Nephron (organoid): ENCODE measurements at regions not wholly inside any gene's neighbourhood (a gene's known extent, or its start where the extent isn't known, plus 50 kb on each side); places are given as distances from the start of the nearest gene placed in this dataset.

ENCODE experiments used
- H3K27ac Mint-ChIP-seq, 3 experiments: 2 replicates each; pipeline ENCODE4 v1.8.0; 2020; ENCODE audit warnings: mixed read lengths in 3 of 3, mild to moderate bottlenecking in 2 of 3, moderate library complexity in 1 of 3
- H3K27me3 Mint-ChIP-seq: 2 replicates; pipeline ENCODE4 v1.8.0; 2021; ENCODE audit warnings: low read depth, mild to moderate bottlenecking, moderate library complexity, mixed read lengths
- H3K36me3 Mint-ChIP-seq: 2 replicates; pipeline ENCODE4 v1.8.0; 2020; ENCODE audit warnings: low read depth, mixed read lengths
- H3K4me1 Mint-ChIP-seq: 2 replicates; pipeline ENCODE4 v1.8.0; 2020; ENCODE audit warnings: mixed read lengths
- H3K4me3 Mint-ChIP-seq, 3 experiments: 2 replicates each; pipeline ENCODE4 v1.8.0; 2020; ENCODE audit warnings: mild to moderate bottlenecking in 3 of 3, mixed read lengths in 3 of 3, moderate library complexity in 2 of 3
- H3K9me3 Mint-ChIP-seq: 2 replicates; pipeline ENCODE4 v1.8.0; 2020; ENCODE audit warnings: mixed read lengths
- TF ChIP-seq, protein P1 (sequence below), 3 experiments: fragments of 200-600 bp; sonication (generic); IDR thresholded peaks; one replicate each; pipeline ENCODE4 v1.5.0; 2021; ENCODE audit warnings: antibody characterized with exemption in 3 of 3; ENCODE audit not compliant: unreplicated experiment in 3 of 3

DNA sequence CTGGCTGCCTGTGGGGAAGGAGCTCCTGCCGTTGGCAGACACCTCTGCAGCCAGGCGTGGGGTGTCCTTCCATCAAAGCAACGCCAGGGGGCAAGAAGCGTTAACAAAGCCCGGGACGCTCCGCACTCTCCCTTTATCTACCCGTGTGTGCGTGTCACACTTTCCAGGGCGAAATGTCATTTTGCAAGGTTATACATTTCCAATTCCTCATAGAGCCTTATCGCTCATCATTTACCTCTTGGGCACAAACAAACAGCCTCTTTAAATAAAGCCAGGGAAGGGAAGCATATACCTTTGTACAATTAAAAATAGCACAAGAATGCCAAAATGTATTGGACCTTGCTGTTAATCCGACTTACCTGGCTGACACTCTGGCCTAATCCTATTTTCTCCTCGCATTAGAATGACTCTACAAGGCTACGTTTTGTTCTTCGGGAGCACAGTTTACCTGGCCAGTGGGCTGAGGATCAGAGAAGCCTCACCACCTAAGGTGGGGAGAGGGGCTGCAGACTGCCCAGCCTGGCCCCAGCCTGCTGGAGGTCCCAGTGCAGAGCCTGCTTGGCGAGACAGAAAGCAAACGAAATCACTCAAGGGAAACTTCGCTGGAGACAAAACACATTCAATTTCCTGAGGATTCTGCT, 77.6 kb upstream of the EN2 start:
- Mint-ChIP-seq H3K4me3 (peak overlapping the region; percentile 8 to 56 (median 37)), H3K9me3 (peaks cover 3% of the 10 kb centered on the region), H3K27me3 (peaks cover 100% of the 10 kb centered on the region), H3K27ac (no peak overlapping the region), H3K36me3 (no peaks in the 10 kb centered on the region), H3K4me1 (peaks cover 32% of the 10 kb centered on the region)
- TF ChIP-seq, protein P1, sequence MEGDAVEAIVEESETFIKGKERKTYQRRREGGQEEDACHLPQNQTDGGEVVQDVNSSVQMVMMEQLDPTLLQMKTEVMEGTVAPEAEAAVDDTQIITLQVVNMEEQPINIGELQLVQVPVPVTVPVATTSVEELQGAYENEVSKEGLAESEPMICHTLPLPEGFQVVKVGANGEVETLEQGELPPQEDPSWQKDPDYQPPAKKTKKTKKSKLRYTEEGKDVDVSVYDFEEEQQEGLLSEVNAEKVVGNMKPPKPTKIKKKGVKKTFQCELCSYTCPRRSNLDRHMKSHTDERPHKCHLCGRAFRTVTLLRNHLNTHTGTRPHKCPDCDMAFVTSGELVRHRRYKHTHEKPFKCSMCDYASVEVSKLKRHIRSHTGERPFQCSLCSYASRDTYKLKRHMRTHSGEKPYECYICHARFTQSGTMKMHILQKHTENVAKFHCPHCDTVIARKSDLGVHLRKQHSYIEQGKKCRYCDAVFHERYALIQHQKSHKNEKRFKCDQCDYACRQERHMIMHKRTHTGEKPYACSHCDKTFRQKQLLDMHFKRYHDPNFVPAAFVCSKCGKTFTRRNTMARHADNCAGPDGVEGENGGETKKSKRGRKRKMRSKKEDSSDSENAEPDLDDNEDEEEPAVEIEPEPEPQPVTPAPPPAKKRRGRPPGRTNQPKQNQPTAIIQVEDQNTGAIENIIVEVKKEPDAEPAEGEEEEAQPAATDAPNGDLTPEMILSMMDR (IDR thresholded peaks at IDR 0.05; ENCODE audit: unreplicated experiment in 3 of 3), result peak; percentile 74 to 87 (median 80)

DNA sequence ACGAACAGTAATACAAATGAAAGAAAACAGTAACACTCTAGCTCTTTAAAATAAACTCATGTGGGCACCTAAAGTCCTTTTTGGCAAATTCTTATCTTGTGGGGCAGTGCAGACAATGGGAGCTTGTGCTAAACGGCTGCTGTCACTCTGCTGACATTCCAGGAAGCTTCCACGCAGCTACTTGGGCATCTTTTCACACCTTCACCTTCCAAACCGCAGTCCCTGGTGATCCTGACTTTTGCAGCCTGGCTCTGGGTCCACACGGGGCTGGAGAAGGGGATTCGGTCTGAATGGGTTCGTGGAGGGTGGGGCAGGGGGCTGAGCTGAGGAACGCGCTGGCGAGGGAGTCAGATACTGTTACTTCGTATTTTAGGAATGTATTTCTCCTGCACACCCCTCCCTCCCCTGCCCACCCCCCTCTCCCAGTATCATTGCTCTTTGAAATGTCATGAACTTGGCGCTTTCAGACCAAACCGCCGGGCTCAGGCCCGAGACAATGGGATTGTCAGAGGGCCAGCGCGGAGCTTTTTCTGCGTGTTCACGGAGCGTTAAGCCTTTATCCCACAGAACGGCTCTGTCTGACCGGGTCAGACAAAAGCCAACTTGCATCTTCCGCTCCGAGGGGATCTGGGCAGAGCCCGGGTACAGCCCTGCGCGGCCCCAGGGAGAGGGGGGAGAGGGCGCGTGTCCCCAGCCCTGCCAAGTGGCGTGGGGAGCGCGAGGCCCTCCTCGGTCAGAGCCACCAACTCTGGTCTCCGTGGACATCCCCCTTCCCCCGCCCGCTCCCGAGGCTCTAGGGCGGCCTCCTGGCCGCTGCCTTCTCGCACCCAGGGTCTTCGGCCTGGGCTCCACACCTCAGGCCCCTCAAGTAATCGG, 76.7 kb upstream of the EN2 start:
- Mint-ChIP-seq H3K4me1 (peaks cover 25% of the 10 kb centered on the region), H3K27me3 (peaks cover 100% of the 10 kb centered on the region)
- TF ChIP-seq, protein P1 (IDR thresholded peaks at IDR 0.05; ENCODE audit: unreplicated experiment in 3 of 3), result no peak

DNA sequence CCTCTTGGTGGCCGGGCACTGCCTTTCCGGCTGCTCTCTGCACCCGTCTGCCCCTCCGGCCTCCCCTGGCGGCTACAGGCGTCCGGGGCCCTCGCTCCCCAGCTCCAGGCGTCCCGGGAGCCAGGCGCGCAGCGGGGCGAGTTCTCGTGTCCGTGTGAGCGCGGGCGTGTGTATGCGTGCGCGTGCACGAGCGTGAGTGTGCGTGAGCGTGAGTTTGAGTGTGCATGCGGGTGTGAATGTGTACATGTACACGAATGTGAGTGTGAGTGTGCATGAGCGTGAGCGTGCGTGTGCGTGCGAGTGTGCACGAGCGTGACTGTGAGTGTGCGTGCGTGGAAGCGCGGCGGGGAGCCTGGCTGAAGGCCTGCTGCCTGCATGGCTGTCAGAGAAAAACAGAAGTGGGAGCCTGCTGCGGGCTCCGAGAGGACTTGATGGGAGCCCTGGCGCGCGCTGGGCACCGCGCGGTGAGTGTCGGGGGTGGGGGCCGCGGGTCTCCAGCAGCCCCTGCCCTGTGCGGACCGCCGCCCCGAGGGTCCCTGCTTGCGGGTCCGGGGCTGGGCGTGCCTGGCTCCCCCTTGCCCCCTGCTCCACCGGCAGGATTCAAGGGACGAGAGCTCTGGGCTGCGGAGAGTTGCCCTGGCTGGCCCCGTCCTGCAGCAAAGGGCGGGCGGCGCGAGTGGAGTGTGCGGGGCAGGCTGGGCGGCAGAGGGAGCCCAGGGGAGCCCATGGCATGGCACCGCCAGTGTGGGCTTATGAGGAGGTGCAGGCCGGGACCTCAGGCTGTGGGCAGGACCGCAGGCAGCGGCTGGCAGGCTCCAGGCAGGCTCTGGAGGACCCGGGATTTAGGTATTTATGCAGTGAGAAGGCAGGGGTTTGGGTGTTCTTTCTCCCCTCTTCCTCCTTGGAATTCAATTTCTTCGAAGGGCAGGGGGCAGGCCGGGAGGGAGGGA, 75.8 kb upstream of the EN2 start:
- Mint-ChIP-seq H3K27ac (no peak overlapping the region), H3K36me3 (no peaks in the 10 kb centered on the region), H3K9me3 (no peaks in the 10 kb centered on the region), H3K4me1 (peaks cover 25% of the 10 kb centered on the region), H3K4me3 (peak overlapping the region; percentile 71 to 89 (median 79)), H3K27me3 (peaks cover 100% of the 10 kb centered on the region)
- TF ChIP-seq, protein P1 (IDR thresholded peaks at IDR 0.05; ENCODE audit: unreplicated experiment in 3 of 3), result no peak

More for the DNA sequence above, 76.7 kb upstream of the EN2 start:
- H3K9me3 Mint-ChIP-seq, result no peaks in the 10 kb centered on the region
- peak overlapping the region; percentile 49 to 71 (median 56) for H3K4me3 Mint-ChIP-seq
- H3K36me3 Mint-ChIP-seq, result no peaks in the 10 kb centered on the region
- H3K27ac Mint-ChIP-seq, result no peak overlapping the region

DNA sequence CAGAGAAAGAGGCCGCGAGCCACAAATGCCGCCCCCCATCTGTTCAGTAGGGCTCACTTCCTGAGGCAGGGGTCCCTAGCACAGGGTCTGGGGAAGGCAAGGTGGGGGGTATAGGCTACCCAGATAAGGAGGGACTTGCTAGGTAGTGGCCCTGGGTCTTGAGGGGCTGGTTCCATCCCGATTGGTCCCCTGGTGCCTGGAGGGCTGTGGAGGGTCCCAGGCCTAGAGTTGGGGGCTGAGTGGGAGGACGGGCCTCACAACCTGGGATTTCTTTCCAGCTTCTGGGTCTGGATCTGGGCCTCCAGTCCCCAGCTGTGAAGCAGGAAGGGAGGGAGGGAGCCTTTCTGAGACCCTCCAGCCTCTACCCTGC, 75.1 kb upstream of the EN2 start:
- Mint-ChIP-seq H3K4me3 (peak overlapping the region in 1 of 3 experiments; percentile 19), H3K27me3 (peaks cover 100% of the 10 kb centered on the region), H3K36me3 (no peaks in the 10 kb centered on the region), H3K4me1 (peaks cover 25% of the 10 kb centered on the region), H3K9me3 (no peaks in the 10 kb centered on the region), H3K27ac (no peak overlapping the region)
- TF ChIP-seq, protein P1 (IDR thresholded peaks at IDR 0.05; ENCODE audit: unreplicated experiment in 3 of 3), result no peak

DNA sequence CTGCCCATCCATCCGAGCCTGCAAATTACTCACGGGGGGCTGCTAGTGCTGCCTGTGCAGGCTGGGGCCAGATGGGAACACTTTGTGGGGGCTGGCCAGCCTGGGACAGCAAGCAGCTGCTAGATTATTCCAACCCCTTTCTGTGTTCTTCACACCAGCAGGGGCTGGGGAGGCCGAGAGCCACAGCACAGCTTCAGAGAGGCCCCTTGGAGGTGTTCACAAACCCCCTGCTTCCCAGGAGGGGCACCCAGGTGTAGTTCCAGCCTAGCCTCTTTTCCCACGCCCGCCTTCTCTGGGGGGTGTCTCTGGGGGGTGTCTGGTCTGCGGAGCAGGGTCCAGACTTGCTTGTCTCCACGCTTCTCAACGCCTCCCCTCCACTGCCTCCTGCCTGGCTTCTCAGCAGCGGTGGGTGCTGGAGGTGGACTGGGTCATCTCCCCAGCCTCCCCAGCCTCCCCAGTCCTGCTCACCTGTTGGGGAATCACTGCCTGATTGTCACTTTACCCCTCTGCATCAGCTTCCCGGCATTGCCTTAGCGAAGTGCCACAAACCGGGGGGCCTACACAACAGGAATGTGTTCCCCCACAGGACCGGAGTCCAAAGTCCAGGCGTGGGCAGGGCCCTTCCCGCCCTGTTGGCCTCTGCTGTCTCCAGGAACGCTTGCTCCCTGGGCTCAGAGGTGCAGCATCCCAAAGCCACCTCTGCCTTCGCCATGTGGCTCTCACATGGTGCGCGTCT, 74.0 kb upstream of the EN2 start:
- Mint-ChIP-seq H3K27ac (no peak overlapping the region), H3K36me3 (no peaks in the 10 kb centered on the region), H3K27me3 (peaks cover 100% of the 10 kb centered on the region), H3K4me3 (no peak overlapping the region), H3K9me3 (no peaks in the 10 kb centered on the region), H3K4me1 (peaks cover 19% of the 10 kb centered on the region)
- TF ChIP-seq, protein P1 (IDR thresholded peaks at IDR 0.05; ENCODE audit: unreplicated experiment in 3 of 3), result no peak
